ENCODE measurements at regions not wholly inside any gene's neighbourhood (a gene's known extent, or its start where the extent isn't known, plus 50 kb on each side); places are given as distances from the start of the nearest gene placed in this dataset.

- TF ChIP-seq CTCF (IDR thresholded peaks at IDR 0.05): no peak
- TF ChIP-seq POLR2A (IDR thresholded peaks at IDR 0.05): no peak
- TF ChIP-seq POLR2AphosphoS5 (IDR thresholded peaks at IDR 0.05): no peak
These were observed 212.3 kb downstream of the RPLP1 start for GRCh38 chr15:69664572-69665571.
